ENCODE measurements at regions not wholly inside any gene's neighbourhood (a gene's known extent, or its start where the extent isn't known, plus 50 kb on each side); places are given as distances from the start of the nearest gene placed in this dataset.

DNA sequence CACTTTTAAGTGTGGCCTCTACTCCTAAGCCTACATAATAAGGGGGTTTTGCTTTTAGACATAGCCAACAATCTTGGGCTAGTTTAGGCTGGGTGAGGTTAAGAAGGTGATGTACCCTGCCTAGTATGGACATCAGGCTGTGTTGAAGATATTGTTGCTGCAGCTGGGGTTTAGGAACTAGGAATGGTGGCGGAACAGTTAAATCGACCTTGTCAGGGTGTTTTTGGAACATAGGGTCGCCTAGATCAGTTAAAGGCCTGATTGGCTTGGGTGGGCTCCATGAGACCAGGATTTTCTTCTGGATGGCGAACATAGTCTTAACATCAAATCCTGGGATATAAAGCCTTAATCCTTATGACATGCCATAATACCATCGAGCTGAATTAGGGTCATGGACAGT is 156.1 kb downstream of the TRIM27 start:
- peaks cover 60 to 63% of the 10 kb centered on the region in 2 donors for H3K27me3 ChIP-seq (ENCODE audit: control insufficient read depth in 1 of 2, insufficient read depth in 2 of 2, low read length in 2 of 2)
- H3K9ac ChIP-seq (ENCODE audit: low read length): no peak overlapping the region
- H3K4me3 ChIP-seq (ENCODE audit: low read depth in 1 of 2, low read length in 2 of 2): no peak overlapping the region
- H3K36me3 ChIP-seq (ENCODE audit: insufficient read depth, low read length): no peaks in the 10 kb centered on the region
- H3K4me1 ChIP-seq (ENCODE audit: insufficient read depth, low read length): no peaks in the 10 kb centered on the region
- no peak overlapping the region for H3K27ac ChIP-seq (ENCODE audit: low read depth, low read length)
- H3K9me3 ChIP-seq (ENCODE audit: low read length): no peaks in the 10 kb centered on the region

DNA sequence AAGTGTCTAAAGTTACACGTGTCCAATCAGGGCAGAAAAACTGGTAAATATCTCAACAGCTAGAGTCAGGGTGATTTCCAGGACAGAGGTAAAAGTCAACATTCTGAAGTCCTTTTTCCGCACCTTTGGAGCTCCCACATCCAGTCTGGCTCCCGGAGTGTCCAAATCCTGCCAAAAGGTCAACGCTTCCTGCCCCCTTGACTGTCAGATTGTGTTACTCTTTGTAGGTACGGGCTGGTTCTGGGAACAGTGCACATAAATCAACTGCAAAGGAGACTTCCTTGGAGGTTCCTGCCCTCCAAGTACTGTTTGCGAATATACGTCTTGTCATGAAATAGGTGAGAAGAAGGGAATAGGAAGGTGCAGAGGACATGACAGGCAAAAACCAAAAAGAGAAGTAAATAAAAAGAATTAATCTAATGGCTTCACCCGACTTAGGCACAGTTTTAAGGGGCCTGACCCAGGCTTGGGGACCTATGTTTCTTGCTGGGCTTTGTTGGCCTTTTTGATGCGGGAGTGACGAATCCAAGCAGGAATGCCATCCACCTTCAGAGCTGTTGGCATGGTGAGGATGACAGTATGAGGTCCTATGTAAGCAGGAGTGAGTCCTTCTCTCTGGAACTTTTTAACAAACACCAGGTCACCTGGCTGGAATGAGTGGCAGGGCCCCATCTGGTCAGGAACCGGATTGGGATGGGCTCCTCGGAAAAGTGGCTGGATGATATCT is 155.4 kb downstream of the TRIM27 start:
- H3K9me3 ChIP-seq (ENCODE audit: low read length): no peaks in the 10 kb centered on the region
- H3K9ac ChIP-seq (ENCODE audit: low read length): no peak overlapping the region
- no peaks in the 10 kb centered on the region for H3K4me1 ChIP-seq (ENCODE audit: insufficient read depth, low read length)
- peaks cover 67 to 69% of the 10 kb centered on the region in 2 donors for H3K27me3 ChIP-seq (ENCODE audit: control insufficient read depth in 1 of 2, insufficient read depth in 2 of 2, low read length in 2 of 2)
- no peaks in the 10 kb centered on the region for H3K36me3 ChIP-seq (ENCODE audit: insufficient read depth, low read length)
- H3K4me3 ChIP-seq (ENCODE audit: low read depth in 1 of 2, low read length in 2 of 2): no peak overlapping the region
- H3K27ac ChIP-seq (ENCODE audit: low read depth, low read length): no peak overlapping the region

DNA sequence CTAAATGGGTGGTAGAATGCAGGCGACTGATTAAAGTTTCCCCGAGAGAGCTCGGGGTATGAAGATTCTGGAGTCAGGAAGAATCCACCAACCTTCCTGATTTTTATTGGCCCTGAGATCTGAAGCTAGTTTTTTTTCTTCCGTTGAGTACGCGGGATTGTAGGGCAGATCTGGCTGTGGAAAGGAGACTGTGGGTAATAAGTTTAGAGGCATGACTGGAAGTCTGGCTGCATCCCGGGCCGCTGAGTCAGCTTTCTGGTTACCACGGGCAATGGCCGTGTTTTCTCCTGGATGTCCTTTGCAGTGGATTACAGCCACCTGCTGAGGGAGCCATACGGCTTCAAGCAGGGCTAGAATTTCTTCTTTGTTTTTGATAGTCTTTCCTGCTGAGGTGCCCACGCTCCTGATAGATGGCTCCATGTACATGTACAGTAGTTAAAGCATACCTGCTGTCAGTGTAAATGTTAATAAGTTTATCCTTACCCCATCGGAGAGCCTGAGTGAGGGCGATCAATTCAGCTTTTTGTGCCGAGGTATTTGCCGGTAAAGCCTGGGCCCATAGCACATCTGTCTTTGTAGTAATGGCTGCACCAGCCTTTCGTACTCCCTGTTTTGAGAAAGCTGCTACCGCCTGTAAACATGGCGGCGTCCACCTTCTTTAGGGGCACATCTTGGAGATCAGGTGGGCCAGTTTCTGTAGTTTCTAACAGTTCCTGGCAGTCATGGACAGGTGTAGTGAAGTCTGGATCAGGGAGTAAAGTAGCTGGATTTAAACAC is 154.0 kb downstream of the TRIM27 start:
- Histone ChIP-seq H3K36me3 (ENCODE audit: insufficient read depth, low read length) (no peaks in the 10 kb centered on the region), H3K27ac (ENCODE audit: low read depth, low read length) (no peak overlapping the region), H3K4me3 (ENCODE audit: low read depth in 1 of 2, low read length in 2 of 2) (no peak overlapping the region), H3K27me3 (ENCODE audit: control insufficient read depth in 1 of 2, insufficient read depth in 2 of 2, low read length in 2 of 2) (peaks cover 71 to 81% of the 10 kb centered on the region in 2 donors), H3K9ac (ENCODE audit: low read length) (no peak overlapping the region), H3K4me1 (ENCODE audit: insufficient read depth, low read length) (no peaks in the 10 kb centered on the region), H3K9me3 (ENCODE audit: low read length) (no peaks in the 10 kb centered on the region)

DNA sequence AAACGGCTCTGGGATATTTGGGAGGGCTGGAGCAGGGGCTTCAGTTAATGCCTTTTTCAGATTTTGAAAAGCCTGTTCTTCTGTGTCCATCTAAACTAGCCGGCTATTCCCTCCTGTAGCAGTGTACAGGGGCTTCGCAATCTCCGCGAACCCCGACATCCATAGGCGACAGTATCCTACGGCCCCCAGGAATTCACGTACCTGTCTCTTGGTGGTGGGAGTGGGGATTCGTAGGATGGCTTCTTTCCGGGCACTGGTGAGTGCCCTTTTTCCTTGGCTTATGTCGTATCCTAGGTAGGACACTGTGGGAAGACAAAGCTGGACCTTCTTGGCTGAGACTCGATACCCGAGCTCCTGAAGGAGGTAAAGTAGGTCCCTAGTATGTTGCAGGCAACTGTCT is 153.1 kb downstream of the TRIM27 start:
- H3K9ac ChIP-seq (ENCODE audit: low read length): no peak overlapping the region
- H3K27ac ChIP-seq (ENCODE audit: low read depth, low read length): no peak overlapping the region
- H3K9me3 ChIP-seq (ENCODE audit: low read length): no peaks in the 10 kb centered on the region
- H3K4me1 ChIP-seq (ENCODE audit: insufficient read depth, low read length): no peaks in the 10 kb centered on the region
- no peaks in the 10 kb centered on the region for H3K36me3 ChIP-seq (ENCODE audit: insufficient read depth, low read length)
- no peak overlapping the region for H3K4me3 ChIP-seq (ENCODE audit: low read depth in 1 of 2, low read length in 2 of 2)
- peaks cover 76 to 81% of the 10 kb centered on the region in 2 donors for H3K27me3 ChIP-seq (ENCODE audit: control insufficient read depth in 1 of 2, insufficient read depth in 2 of 2, low read length in 2 of 2)

DNA sequence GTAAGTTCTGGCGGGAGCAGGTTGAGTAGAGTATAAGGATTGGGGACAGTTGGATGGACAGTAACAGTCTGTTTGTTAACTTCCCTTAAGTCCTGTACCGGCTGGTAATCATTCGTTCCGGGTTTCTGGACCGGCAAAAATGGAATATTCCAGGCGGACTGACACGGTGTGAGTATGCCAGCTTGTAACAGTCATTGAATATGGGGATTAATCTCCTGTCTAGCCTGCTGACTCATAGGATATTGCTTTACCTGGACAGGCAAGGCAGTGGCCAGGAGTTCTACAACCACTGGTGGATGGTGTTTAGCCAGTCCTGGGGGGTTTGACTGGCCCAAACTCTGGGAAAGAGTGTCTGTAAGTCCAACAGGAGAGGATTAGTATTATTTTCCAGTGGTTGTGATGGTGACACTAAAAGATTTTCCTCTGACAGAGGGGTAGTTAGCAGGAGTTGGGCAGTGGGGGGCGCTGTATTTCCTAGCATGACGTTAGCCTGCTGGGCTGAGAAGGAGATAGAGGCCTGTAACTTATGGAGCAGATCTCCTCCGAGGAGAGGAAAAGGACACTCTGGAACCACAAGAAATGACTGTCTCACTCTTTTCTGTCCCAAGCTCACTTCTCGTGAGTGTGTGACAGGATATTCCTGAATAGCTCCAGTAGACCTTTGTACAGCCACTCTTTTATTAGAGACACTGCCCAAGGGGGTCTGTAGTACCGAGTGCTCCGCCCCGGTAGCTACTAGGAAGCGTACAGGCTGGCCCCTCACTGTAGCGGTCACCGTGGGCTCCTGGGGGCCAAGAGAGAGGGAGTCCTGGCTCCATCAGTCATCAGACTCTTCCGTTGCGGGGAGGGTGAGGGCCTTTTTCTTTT is 152.2 kb downstream of the TRIM27 start:
- Histone ChIP-seq H3K36me3 (ENCODE audit: insufficient read depth, low read length) (no peaks in the 10 kb centered on the region), H3K4me3 (ENCODE audit: low read depth in 1 of 2, low read length in 2 of 2) (no peak overlapping the region), H3K9me3 (ENCODE audit: low read length) (no peaks in the 10 kb centered on the region), H3K9ac (ENCODE audit: low read length) (no peak overlapping the region), H3K27ac (ENCODE audit: low read depth, low read length) (no peak overlapping the region), H3K4me1 (ENCODE audit: insufficient read depth, low read length) (no peaks in the 10 kb centered on the region), H3K27me3 (ENCODE audit: control insufficient read depth in 1 of 2, insufficient read depth in 2 of 2, low read length in 2 of 2) (peaks cover 84 to 85% of the 10 kb centered on the region in 2 donors)

DNA sequence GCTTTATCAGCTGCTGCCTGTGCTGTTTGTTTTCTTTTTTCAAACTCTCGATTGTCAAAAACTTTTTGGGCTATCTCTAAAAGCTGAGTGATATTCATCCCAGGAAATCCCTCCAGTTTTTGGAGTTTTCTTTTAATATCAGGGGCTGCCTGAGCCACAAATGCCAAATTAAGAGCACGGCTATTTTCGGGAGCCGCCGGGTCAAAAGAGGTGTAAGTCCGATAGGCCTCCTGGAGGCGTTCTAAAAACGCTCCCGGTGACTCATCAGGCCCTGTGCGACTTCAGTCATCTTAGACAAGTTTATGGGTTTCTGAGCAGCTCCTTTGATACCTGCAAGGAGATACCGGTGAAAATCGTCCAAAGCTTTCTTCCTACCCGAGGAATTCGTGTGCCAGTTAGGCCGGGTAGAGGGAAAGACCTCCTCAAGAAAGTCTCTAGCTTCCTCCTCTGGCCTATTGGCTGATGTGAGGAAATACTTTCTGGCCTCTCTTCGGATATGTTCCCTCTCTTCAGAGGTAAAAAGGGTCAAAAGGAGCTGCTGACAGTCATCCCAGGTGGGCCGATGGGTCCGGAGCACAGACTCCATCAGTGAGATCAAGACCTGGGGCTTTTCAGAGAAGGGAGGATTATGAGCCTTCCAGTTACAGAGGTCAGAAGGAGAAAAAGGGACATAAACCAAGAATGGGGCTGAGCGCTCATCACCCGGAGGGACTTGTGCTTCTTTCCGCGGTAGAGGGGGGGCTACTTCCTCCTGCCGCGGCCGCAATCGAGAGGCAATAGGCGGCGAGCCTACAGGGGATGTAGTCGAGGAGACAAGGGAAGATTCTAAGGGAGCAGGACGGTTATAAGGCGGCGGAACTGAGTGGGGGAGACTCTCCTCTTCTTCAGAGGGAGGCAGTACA is 151.1 kb downstream of the TRIM27 start:
- Histone ChIP-seq H3K9ac (ENCODE audit: low read length) (no peak overlapping the region), H3K4me3 (ENCODE audit: low read depth in 1 of 2, low read length in 2 of 2) (no peak overlapping the region), H3K36me3 (ENCODE audit: insufficient read depth, low read length) (no peaks in the 10 kb centered on the region), H3K27me3 (ENCODE audit: control insufficient read depth in 1 of 2, insufficient read depth in 2 of 2, low read length in 2 of 2) (peaks cover 84% of the 10 kb centered on the region in 2 donors), H3K4me1 (ENCODE audit: insufficient read depth, low read length) (no peaks in the 10 kb centered on the region), H3K9me3 (ENCODE audit: low read length) (no peaks in the 10 kb centered on the region), H3K27ac (ENCODE audit: low read depth, low read length) (no peak overlapping the region)

DNA sequence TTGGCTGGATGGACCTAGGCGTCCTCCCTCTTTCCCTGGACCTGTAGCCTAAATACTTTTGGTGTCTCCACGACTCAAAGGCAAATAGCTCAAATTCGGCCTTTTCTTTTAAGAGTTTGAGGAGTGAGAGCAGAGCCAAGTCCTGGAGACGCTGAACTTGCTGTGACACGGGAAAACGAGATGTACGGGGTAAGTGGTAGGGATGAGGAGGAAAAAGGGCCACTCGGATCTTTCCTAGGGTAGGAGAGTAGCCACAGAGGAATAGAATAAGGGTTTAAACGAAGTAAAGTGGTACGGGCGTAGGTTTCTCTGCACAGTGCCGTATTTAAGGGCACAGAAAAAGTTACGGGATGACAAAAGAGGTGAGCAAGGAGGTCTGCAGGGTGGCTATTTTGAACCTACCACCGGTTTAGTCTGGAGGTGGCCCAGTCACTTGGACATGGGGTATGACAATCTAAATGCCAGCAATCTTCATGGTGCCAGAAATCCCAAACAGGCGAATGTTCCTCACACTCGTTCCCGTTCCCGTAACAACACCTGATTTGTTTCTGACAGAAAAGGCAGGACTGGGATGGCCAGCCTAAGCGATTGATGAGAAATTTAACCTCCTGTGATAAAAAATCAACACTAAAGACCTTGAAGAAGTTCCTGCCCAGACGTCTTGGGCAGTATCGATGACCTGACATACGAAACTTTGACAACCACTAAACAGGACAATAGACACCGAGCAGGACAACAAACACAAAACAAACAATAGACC is 149.3 kb downstream of the TRIM27 start:
- Histone ChIP-seq H3K4me1 (ENCODE audit: insufficient read depth, low read length) (no peaks in the 10 kb centered on the region), H3K27me3 (ENCODE audit: control insufficient read depth in 1 of 2, insufficient read depth in 2 of 2, low read length in 2 of 2) (peaks cover 76 to 80% of the 10 kb centered on the region in 2 donors), H3K9ac (ENCODE audit: low read length) (no peak overlapping the region), H3K36me3 (ENCODE audit: insufficient read depth, low read length) (no peaks in the 10 kb centered on the region), H3K9me3 (ENCODE audit: low read length) (no peaks in the 10 kb centered on the region), H3K27ac (ENCODE audit: low read depth, low read length) (no peak overlapping the region), H3K4me3 (ENCODE audit: low read depth in 1 of 2, low read length in 2 of 2) (no peak overlapping the region)

DNA sequence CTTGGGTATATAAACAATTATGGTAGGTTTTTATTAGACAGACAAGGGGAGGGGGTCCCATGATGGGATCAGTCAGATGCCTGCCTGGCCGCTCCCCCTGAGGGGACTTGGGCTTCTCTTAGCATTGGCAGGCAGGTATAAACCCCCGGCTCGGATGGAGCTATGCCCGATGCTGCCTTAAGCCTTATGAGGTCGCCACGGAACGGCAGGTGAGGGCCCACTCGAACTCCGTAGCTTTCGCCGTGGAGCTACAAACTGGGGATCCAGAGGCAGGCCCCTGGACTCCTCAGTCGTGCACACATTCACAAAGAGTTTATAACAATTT is 148.8 kb downstream of the TRIM27 start:
- Histone ChIP-seq H3K27me3 (ENCODE audit: control insufficient read depth in 1 of 2, insufficient read depth in 2 of 2, low read length in 2 of 2) (peaks cover 79 to 81% of the 10 kb centered on the region in 2 donors), H3K4me3 (ENCODE audit: low read depth in 1 of 2, low read length in 2 of 2) (no peak overlapping the region), H3K4me1 (ENCODE audit: insufficient read depth, low read length) (no peaks in the 10 kb centered on the region), H3K36me3 (ENCODE audit: insufficient read depth, low read length) (no peaks in the 10 kb centered on the region), H3K27ac (ENCODE audit: low read depth, low read length) (no peak overlapping the region), H3K9me3 (ENCODE audit: low read length) (no peaks in the 10 kb centered on the region), H3K9ac (ENCODE audit: low read length) (no peak overlapping the region)

DNA sequence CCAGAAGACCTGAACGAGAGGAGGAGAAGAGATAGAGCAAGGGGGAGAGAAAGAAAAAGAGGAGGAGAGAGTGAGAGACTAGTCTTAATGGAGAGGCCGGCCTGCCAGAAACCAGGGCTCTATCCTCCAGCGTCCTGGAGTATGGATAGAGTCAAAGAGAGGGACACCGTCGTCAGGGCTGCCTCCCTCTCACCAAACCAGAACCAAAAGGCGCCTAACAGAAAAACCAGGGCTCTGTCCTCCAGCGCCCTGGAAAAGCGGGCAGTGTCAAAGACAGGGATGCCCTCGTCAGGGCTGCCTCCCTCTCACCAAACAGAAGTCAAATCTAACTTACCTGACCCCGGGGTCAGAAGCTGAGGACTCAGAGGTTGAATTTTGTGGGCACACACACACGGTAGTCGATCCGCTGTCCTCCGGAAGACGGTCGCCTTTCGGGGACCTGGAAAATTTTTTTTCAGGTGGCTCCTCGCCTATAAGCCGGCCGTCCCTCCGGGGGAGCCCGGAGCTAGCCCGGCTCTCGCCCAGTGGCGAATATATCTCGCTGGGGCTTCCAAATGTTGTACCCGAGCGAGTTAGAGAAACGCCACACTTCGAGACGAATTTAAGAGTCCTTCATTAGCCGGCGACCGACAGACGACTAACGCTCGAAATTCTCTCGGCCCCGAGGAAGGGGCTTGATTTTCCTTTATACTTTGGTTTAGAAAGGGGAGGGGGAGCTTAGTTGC is 148.2 kb downstream of the TRIM27 start:
- Histone ChIP-seq H3K27me3 (ENCODE audit: control insufficient read depth in 1 of 2, insufficient read depth in 2 of 2, low read length in 2 of 2) (peaks cover 74 to 80% of the 10 kb centered on the region in 2 donors), H3K4me1 (ENCODE audit: insufficient read depth, low read length) (no peaks in the 10 kb centered on the region), H3K9ac (ENCODE audit: low read length) (no peak overlapping the region), H3K9me3 (ENCODE audit: low read length) (no peaks in the 10 kb centered on the region), H3K4me3 (ENCODE audit: low read depth in 1 of 2, low read length in 2 of 2) (no peak overlapping the region), H3K27ac (ENCODE audit: low read depth, low read length) (no peak overlapping the region), H3K36me3 (ENCODE audit: insufficient read depth, low read length) (no peaks in the 10 kb centered on the region)

All from muscle layer of colon (tissue), 2 donors.